DMS153 (cell line): ENCODE measurements at regions not wholly inside any gene's neighbourhood (a gene's known extent, or its start where the extent isn't known, plus 50 kb on each side); places are given as distances from the start of the nearest gene placed in this dataset.
A peak's percentile ranks its signal among the peaks of the same experiment; 100 is the strongest.

Experiments
- DNase-seq: peaks from one replicate; lab custom pipeline; 2025; lab: John Stamatoyannopoulos, UW

DNA sequence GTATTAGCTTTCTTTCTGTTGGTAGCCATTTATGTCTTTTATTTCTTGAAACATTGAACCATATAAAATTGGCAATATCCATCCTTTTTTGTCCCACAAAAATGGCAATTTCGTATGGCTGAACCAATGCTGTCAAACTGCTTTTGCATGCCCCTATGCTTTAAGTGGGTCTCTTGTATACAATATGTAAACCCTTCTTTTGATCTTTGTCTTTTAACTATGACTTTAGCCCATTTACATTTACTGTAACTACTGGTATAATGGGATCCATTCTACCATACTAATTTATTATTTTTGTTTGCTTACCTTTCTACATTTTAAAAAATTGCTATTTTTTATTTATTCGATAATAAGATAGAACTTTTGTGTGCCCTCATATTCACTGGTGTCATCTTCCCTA is 93.4 kb downstream of the TENT4A start:
- DNase-seq, result no peak

DNA sequence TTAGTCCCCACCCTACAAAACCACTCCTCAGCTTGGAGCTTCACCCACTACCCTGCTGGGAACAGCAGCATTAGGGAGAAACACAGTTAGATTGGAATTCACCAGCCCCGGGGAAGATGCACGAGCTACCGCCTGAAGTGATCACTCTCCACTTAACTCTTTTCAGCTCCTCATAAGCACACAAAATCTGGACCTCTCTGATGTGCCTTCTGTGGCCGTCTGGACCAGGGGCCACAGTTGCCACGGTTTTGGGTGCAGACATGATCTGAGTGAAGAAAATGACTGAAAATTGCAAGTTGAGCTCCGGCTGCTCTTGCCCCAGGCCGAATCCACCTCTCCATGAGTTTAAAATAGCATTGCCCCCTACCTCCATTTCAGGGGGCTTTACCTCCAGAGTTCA is 95.2 kb downstream of the TENT4A start:
- DNase-seq, result no peak

- DNase-seq, result no peak
Observed at GRCh38 chr5:6810641-6811405, 97.6 kb downstream of the TENT4A start.

DNA sequence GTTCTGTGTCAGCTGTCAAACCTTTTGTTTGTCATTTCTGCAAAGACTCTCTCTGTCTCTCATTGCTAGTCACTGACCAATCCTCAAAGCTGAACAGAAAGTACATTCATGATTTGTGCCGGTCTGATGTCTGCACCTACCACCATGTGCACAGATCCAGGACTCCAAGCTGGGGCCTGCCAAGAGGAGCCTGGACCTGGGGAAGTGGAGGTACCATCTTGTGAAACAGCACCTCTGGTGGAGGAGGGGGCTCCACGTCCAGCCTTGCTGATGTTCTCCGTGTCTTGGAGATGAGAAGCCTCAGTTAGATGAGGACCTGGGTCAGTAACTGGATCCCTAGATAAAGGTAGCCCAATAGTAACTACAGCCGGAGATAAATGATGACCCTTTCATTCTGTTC is 98.9 kb downstream of the TENT4A start:
- DNase-seq, result no peak

- no peak for DNase-seq
Observed at GRCh38 chr5:6812800-6813731, 99.8 kb downstream of the TENT4A start.

DNA sequence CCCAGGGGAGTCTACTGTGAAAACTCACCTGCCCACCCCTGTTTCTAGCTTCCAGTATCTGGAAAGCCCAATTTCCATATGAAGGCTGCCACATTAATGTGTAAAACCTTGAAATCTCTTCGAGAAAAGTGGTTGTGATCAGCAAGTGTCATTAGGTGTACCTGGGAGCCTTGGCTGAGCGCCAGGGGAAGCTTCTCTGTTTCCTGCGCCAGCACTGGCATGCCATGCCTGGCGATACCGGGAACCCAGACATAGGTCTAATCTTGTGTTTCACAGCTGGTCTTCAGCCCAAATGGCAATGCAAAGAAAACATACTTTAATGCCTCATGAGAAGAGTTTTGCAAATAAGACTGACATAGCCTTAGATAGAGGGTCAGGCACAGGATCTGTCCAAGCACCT is 101.6 kb downstream of the TENT4A start:
- DNase-seq, result no peak

DNA sequence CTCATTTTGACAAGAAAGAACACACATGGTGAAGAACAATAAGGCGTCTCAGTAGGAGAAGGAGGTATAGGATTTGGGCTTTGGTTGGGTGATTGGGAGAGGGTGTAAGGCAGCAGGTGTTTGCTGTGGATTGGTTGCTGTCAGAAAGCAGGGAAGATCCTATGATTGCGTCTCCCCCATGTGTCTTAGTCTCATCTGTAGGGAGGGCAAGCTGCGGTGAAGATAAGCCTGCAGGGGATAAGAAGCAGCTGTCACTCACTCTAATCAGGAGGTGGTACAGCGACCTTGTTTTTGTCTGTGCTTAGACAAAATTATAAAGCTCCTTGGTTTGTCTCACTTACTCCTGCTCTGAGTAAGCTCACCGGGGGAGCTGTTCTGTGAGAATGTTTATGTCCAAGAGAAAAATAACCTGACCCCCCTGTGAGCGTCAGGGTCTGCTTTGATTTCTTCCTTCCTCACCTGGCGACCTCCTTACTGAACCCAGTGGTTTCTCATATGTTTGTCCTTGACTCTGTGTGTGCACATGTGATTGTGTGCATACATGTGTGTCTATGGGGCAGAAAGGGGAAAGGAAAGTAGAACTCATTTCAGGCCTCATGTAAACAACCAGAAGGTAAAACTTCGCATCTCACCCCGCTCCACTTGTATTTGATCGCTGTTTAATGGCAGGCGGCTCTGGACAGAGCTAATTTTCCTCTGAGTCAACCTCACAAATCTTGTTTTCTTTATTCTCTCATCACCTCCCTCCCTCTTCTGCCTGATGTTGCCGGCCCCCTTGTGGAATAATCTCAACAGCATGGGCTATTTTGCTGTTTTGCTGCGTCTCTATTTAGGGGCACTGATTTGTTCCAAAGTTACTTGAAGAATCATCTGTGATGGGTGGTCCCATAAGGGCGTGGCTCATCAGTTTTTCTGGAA is 105.6 kb downstream of the TENT4A start:
- no peak for DNase-seq

DNA sequence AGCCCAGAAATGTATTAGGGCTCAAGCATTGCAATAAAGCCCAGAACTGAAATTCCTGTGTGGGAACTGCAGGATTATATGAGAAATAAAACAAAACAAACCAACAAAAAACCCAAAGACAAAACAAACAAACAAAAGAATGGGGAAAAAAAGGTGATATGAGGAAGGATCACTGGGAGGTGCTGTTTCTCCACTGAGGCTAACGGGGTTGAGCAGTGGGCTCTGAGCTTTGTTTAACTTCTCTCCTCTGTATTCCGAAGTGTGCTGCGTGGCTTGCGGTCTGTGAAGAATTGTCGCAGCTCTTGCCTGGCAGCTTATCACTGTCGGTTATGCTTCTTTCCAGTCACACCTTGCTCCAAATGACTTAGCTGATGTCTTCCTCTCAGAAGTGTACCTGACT is 106.3 kb downstream of the TENT4A start:
- no peak for DNase-seq

DNA sequence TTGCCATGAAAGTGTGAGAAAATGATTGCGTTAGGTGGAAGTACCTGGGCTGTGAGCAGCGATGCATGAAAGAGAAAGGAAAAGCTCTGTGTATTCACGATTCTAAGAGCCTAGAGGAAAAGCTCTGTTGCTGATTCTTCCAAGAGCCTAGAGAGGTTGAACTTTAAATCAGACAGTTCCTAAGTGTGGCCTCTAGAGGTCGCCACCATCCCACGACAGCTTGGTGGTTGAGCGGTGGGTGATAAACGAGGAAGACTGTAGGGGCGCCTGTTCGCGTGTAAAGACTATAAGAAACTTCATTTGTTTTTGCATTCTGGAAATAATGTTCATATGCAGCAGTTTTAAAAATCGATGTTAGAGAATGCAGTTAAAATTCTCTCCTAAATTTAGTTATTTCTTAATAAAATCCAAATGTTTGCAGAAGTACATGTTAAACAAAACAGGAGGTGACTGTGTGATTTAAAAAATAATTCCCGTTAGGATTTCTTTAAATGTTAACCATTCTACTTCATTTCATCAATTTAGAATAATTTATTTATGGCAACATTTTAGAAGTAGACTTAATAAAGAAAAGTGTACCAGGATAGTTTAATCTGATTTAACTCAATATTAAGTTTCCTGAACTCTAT is 107.7 kb downstream of the TENT4A start:
- DNase-seq, result peak; percentile 77

- DNase-seq, result peak; percentile 50
Observed at GRCh38 chr5:6822068-6822467, 108.8 kb downstream of the TENT4A start.

DNA sequence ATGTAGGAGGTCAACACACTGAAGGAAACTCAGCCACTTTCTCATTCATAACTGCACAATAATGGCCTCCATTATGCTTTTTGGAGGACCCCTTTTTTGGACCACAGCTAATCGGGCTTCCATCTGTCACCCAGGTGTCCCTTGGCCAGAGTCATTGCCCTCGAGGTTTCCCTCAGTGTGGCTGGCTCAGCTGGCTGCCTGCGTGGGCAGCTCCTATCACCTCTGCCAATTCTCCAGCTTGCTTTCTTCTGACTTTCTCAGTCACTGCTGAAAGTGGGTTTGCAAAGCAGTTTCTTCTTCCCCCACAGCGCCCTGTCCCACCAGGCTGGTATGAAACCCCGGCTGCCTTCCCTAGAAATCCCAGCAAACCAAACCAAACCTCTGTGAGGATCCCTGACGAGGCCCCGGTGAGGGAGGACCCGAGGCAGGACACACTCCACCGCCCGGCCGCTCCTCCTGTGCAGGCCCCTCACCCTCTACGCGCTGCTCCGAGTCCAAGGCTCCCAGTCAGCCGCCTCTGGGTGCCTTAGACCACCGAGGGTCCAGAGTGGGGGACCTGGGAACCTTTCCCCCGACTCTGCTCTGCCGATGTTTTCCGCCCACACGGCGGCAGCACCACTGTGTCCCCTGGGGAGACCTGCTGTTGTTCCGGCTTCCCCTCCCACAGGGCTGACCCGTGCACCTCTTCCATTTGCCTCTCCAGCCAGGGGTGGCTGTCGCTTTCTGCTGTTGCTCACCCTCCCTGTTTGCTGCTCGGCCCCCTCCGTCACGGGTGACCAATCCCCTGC is 109.5 kb downstream of the TENT4A start:
- peak; percentile 79 for DNase-seq

DNA sequence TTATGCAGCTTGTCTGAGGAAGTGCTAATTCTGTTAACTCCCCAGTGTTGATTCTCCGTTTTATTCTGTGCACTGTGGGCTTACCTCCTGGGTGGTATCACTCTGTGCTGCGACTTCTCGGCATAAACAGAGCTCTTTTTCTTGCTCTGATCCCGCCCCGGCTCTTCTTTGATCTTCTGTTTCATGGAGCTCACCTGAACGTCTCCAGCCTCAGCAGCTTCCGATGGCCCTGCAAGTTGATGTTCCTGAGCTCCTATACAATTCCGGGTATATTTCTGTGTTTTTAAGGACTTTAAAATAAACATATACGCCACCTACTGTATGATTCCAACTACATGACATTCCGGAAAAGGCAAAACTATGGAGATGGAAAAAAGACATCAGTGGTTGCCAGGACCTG is 110.8 kb downstream of the TENT4A start:
- DNase-seq, result no peak

GRCh38 chr5:6825678-6826244 is 112.5 kb downstream of the TENT4A start:
- no peak for DNase-seq

- DNase-seq, result no peak
Observed at GRCh38 chr5:6826756-6827155, 113.5 kb downstream of the TENT4A start.

GRCh38 chr5:6827526-6828219 is 114.4 kb downstream of the TENT4A start:
- peak; percentile 80 for DNase-seq

GRCh38 chr5:6829150-6829784 is 116.0 kb downstream of the TENT4A start:
- no peak for DNase-seq

- DNase-seq, result no peak
Observed at GRCh38 chr5:6830643-6831239, 117.5 kb downstream of the TENT4A start.

DNA sequence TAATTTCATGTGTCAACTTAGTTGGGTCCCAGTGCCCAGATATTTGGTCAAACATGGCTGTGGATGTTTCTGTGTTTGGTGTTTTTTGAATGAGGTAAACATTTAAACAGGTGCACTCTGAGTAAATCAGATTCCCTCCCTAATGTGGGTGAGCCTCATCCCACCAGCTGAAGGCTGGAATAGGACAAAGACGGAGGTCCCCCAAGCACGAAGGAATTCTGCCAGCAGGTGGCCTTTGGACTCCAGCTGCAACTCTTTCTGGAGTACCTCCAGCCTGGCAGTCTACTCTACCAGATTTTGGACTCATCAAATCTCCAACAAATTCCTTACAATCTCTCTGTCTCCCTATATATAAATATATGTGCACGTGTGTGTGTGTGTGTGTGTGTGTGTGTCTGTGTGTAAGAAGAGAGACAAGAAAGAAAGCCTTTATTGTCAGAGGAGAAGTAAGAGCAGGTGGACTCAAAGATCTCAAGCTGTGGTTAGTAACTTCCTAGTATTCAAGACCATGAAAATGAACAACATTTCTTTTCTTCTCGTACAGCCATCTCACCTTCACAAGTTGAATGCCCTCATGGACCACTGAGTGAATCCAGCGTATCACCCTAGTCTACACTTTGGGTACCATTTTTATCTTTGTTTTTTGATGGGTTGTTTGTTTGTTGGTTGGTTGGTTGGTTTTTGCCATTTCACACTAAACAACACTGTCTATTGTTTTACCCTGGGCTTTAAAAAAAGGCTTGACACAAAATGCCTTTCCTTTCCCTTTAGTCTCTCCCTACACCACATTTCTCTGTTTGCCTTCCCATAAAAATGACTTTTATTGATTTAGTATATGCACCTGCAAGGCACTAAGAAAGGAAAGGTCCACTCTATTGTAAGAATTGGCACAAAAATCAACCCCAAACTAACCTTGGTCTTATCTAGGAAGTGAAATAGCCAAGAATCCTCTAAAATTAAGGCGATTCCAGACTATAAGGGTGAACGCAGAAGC is 118.7 kb downstream of the TENT4A start:
- peak; percentile 60 for DNase-seq
